Prostate gland (tissue), 2 donors: ENCODE measurements at regions not wholly inside any gene's neighbourhood (a gene's known extent, or its start where the extent isn't known, plus 50 kb on each side); places are given as distances from the start of the nearest gene placed in this dataset.
"Not testable (repeated sequence)": the region's sequence is repeated elsewhere in the genome, so short reads cannot be mapped to it uniquely, and the experiment has no call there.

ENCODE experiments used
- DNase-seq: peaks from one replicate; pipeline ENCODE4 v3.0.0-alpha.2; 2019; ENCODE audit warnings: low spot score
- H3K27ac ChIP-seq, 2 donors: fragments of 200-600 bp; sonication (generic); 2 replicates each; pipeline ENCODE4 v1.5.1; 2017 to 2019
- H3K27me3 ChIP-seq: fragments of 200-600 bp; sonication (generic); replicated peaks from 2 replicates; pipeline ENCODE4 v1.5.1; 2019; ENCODE audit not compliant: insufficient read depth
- H3K36me3 ChIP-seq, 2 donors: fragments of 200-600 bp; sonication (generic); 1 replicate in 1 of 2; 2 replicates in 1 of 2; pipeline versions ENCODE4 v1.5.1 to v1.8.1; 2017 to 2019
- H3K4me1 ChIP-seq: fragments of 200-600 bp; sonication (generic); replicated peaks from 2 replicates; pipeline ENCODE4 v1.5.1; 2019
- H3K4me3 ChIP-seq, 2 donors: fragments of 200-600 bp; sonication (generic); 2 replicates each; pipeline ENCODE4 v1.5.1; 2017 to 2019
- H3K9me3 ChIP-seq: fragments of 200-600 bp; sonication (generic); 2 replicates; pipeline ENCODE4 v1.5.1; 2017
- CTCF ChIP-seq, 4 experiments: fragments of 200-600 bp in 2 of 4; fragments of 450-650 bp in 2 of 4; sonication (generic) in 2 of 4; IDR thresholded peaks; 1 replicate in 3 of 4; 2 replicates in 1 of 4; pipeline ENCODE4 v1.5.1; 2016 to 2019; ENCODE audit warnings: antibody characterized with exemption in 4 of 4, mild to moderate bottlenecking in 2 of 4, moderate library complexity in 2 of 4
- POLR2A ChIP-seq: fragments of 450-650 bp; IDR thresholded peaks from one replicate; pipeline ENCODE4 v1.6.1; 2016; ENCODE audit warnings: antibody characterized with exemption, mild to moderate bottlenecking
- POLR2AphosphoS5 ChIP-seq: sonication (generic); formaldehyde crosslinking; IDR thresholded peaks from one replicate; pipeline ENCODE4 v1.6.1; 2017; ENCODE audit warnings: antibody characterized with exemption
- WGBS: methylation state at CpG from one replicate; pipeline ENCODE4 v1.1.5; 2018; 5-methylcytosine and 5-hydroxymethylcytosine counted together
- intact Hi-C: fragments of 100-400 bp; cut with DNase I; formaldehyde crosslinking; loops from one replicate; pipeline ENCODE4 v1.14.2; 2022

- no peak overlapping the region for H3K27ac ChIP-seq
- WGBS: 71% methylated on average over 1 of the region's 1 CpG
- no peak for DNase-seq
These were observed 542.7 kb downstream of the KIF4B start for GRCh38 chr5:155556222-155556621.

GRCh38 chr5:155556700-155557099, 543.1 kb downstream of the KIF4B start:
- intact Hi-C loops: no loop called here
- Histone ChIP-seq H3K4me1 (no peaks in the 10 kb centered on the region), H3K9me3 (no peaks in the 10 kb centered on the region), H3K4me3 (no peak overlapping the region), H3K27ac (no peak overlapping the region), H3K36me3 (no peaks in the 10 kb centered on the region), H3K27me3 (no peaks in the 10 kb centered on the region)
- no peak for DNase-seq
- TF ChIP-seq POLR2A (no peak), CTCF (IDR thresholded peaks at IDR 0.05) (no peak), POLR2AphosphoS5 (no peak)

More at GRCh38 chr5:155556222-155556621, 542.7 kb downstream of the KIF4B start:
- Histone ChIP-seq H3K4me1 (no peaks in the 10 kb centered on the region), H3K4me3 (no peak overlapping the region), H3K9me3 (no peaks in the 10 kb centered on the region), H3K36me3 (no peaks in the 10 kb centered on the region), H3K27me3 (no peaks in the 10 kb centered on the region)
- intact Hi-C loops: no loop called here
- no peak for TF ChIP-seq POLR2AphosphoS5
- no peak for TF ChIP-seq POLR2A
- no peak for TF ChIP-seq CTCF (IDR thresholded peaks at IDR 0.05)

GRCh38 chr5:155562158-155562557, 548.6 kb downstream of the KIF4B start:
- 35% methylated on average over 3 of the region's 3 CpGs for WGBS
- H3K27ac ChIP-seq: no peak overlapping the region
- H3K36me3 ChIP-seq: no peaks in the 10 kb centered on the region
- H3K9me3 ChIP-seq: no peaks in the 10 kb centered on the region
- no peak for DNase-seq
- H3K4me1 ChIP-seq: no peaks in the 10 kb centered on the region
- intact Hi-C loops: no loop called here
- H3K4me3 ChIP-seq: no peak overlapping the region
- no peak for TF ChIP-seq POLR2A
- H3K27me3 ChIP-seq: no peaks in the 10 kb centered on the region

GRCh38 chr5:155564541-155564940, 551.0 kb downstream of the KIF4B start:
- no peak for DNase-seq
- Histone ChIP-seq H3K4me1 (no peaks in the 10 kb centered on the region), H3K27me3 (no peaks in the 10 kb centered on the region), H3K9me3 (no peaks in the 10 kb centered on the region), H3K4me3 (no peak overlapping the region), H3K36me3 (no peaks in the 10 kb centered on the region), H3K27ac (no peak overlapping the region)
- 79% methylated on average over 12 of the region's 12 CpGs for WGBS
- TF ChIP-seq POLR2A (no peak), CTCF (IDR thresholded peaks at IDR 0.05) (no peak), POLR2AphosphoS5 (no peak)
- intact Hi-C loops: no loop called here

GRCh38 chr5:155575861-155576260, 562.3 kb downstream of the KIF4B start:
- TF ChIP-seq POLR2A (no peak), CTCF (IDR thresholded peaks at IDR 0.05) (no peak), POLR2AphosphoS5 (no peak)
- Histone ChIP-seq H3K4me1 (no peaks in the 10 kb centered on the region), H3K27ac (no peak overlapping the region), H3K4me3 (no peak overlapping the region), H3K9me3 (no peaks in the 10 kb centered on the region), H3K27me3 (no peaks in the 10 kb centered on the region), H3K36me3 (no peaks in the 10 kb centered on the region)
- DNase-seq: no peak
- 62% methylated on average over 3 of the region's 3 CpGs for WGBS
- intact Hi-C loops: no loop called here

GRCh38 chr5:155586808-155587207, 573.3 kb downstream of the KIF4B start:
- H3K36me3 ChIP-seq, H3K4me1 ChIP-seq, H3K4me3 ChIP-seq, DNase-seq, intact Hi-C loops, H3K27ac ChIP-seq, H3K27me3 ChIP-seq, H3K9me3 ChIP-seq: not testable (repeated sequence)
- 97% methylated on average over 9 of the region's 21 CpGs for WGBS
